Activated naive CD8-positive, alpha-beta T cell treated with anti-CD3 and anti-CD28 coated beads, Interleukin-2, amount 50 U/mL, for 24 hours (primary cell): ENCODE measurements at regions not wholly inside any gene's neighbourhood (a gene's known extent, or its start where the extent isn't known, plus 50 kb on each side); places are given as distances from the start of the nearest gene placed in this dataset.

ENCODE experiments used
- ATAC-seq: fragments of 150-1000 bp; cut with Tn5 transposase; one replicate; pipeline ENCODE4 v1.10.0; 2021
- DNase-seq: peaks from one replicate; pipeline ENCODE4 v3.0.0; 2021
- H3K27ac Mint-ChIP-seq: one replicate; pipeline ENCODE4 v1.8.0; 2021; ENCODE audit warnings: mild to moderate bottlenecking, mixed read lengths
- H3K27me3 Mint-ChIP-seq: one replicate; pipeline ENCODE4 v1.8.0; 2021; ENCODE audit warnings: mixed read lengths
- H3K36me3 Mint-ChIP-seq: one replicate; pipeline ENCODE4 v1.8.0; 2021; ENCODE audit warnings: low read depth, mixed read lengths
- H3K4me1 Mint-ChIP-seq: one replicate; pipeline ENCODE4 v1.8.0; 2021; ENCODE audit warnings: mixed read lengths
- H3K4me3 Mint-ChIP-seq: one replicate; pipeline ENCODE4 v1.8.0; 2021; ENCODE audit warnings: mild to moderate bottlenecking, moderate library complexity, mixed read lengths
- H3K9me3 Mint-ChIP-seq: one replicate; pipeline ENCODE4 v1.8.0; 2021; ENCODE audit warnings: mixed read lengths

DNA sequence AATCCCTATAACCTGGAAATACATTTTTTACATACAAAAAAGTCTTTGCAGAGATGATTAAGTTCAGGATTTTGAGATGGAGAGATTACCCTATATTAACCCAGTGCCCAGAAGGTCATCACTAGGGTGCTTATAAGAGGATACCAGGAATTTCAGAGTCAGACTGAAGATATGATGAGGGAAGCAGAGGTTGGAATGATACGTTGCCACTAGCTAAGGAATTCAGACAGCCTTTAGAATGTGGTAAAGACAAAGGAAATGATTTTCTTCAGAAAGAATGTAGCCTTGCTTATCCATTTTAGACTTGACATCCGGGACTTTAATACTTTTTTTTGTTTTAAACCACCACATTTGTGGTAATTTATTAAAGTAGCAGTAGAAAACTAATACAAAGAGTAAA lies 2176.8 kb upstream of the C9orf72 start:
- Mint-ChIP-seq H3K9me3 (peaks cover 2% of the 10 kb centered on the region), H3K27ac (no peak overlapping the region)

DNA sequence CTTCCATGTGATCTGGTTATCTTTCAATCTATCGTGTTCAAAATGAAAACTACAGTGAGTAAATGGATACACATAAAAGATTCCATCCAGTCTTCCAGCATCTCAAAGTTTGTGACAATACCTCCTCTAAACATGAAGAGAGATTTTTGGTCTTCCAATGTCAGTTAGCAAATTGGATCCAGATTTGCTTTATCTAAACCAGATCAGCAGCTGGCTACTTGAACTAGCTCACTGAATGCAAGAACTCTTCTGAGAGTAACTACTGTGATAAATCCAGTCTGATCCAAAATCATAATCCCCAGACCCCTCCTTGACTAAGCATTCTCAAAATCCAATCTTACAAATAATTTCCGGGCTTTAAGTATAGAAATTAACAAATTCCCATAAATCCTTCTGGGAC lies 2177.9 kb upstream of the C9orf72 start:
- no peak for DNase-seq
- H3K27me3 Mint-ChIP-seq, result no peaks in the 10 kb centered on the region
- no peak overlapping the region for H3K27ac Mint-ChIP-seq
- H3K36me3 Mint-ChIP-seq, result no peaks in the 10 kb centered on the region
- no peaks in the 10 kb centered on the region for H3K4me1 Mint-ChIP-seq
- ATAC-seq, result no peak
- H3K9me3 Mint-ChIP-seq, result no peaks in the 10 kb centered on the region
- no peak overlapping the region for H3K4me3 Mint-ChIP-seq

More for the DNA sequence above, 2176.8 kb upstream of the C9orf72 start:
- no peaks in the 10 kb centered on the region for H3K27me3 Mint-ChIP-seq
- no peaks in the 10 kb centered on the region for H3K36me3 Mint-ChIP-seq
- ATAC-seq, result no peak
- DNase-seq, result no peak
- no peaks in the 10 kb centered on the region for H3K4me1 Mint-ChIP-seq
- H3K4me3 Mint-ChIP-seq, result no peak overlapping the region

DNA sequence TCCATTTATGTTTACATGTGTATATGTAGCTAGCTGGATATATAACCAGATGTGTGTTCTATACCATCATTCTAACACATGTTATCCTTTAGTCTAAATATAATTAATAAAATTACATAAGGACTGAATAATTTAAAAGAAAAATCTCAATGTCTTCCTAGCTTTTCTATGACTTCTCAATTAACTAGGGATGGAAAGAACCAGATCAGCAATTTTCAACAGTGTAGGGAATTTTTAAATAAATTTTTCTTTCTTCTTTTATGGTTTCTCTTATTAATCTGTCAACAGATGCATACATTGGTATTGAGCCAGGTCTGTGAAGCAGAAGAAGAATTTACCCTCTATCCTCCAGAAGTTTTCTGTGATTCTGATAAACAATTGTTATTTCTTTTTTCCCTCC lies 2180.4 kb upstream of the C9orf72 start:
- Mint-ChIP-seq H3K4me3 (no peak overlapping the region), H3K36me3 (no peaks in the 10 kb centered on the region), H3K4me1 (no peaks in the 10 kb centered on the region), H3K9me3 (no peaks in the 10 kb centered on the region), H3K27me3 (no peaks in the 10 kb centered on the region), H3K27ac (no peak overlapping the region)
- no peak for ATAC-seq
- DNase-seq, result no peak

DNA sequence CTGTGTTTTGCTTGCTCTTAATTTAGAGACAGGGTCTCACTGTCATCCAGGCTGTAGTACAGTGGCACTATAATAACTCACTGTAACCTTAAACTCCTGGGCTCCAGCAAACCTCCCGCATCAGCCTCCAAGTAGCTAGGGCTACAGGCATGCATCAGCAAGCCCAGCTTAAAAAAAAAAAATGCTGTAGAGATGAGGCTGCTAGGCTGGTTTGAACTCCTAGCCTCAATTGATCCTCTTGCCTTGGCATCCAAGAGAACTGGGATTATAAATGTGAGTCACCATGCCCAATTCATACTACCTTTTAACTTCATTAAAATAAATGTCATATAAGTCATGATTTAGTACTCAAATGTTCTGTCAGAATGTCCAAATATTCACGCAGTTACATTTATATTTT lies 2195.7 kb upstream of the C9orf72 start:
- no peak overlapping the region for H3K4me3 Mint-ChIP-seq
- peaks cover 8% of the 10 kb centered on the region for H3K9me3 Mint-ChIP-seq
- ATAC-seq, result no peak
- no peak for DNase-seq
- no peaks in the 10 kb centered on the region for H3K36me3 Mint-ChIP-seq
- no peaks in the 10 kb centered on the region for H3K27me3 Mint-ChIP-seq
- H3K4me1 Mint-ChIP-seq, result no peaks in the 10 kb centered on the region
- no peak overlapping the region for H3K27ac Mint-ChIP-seq

DNA sequence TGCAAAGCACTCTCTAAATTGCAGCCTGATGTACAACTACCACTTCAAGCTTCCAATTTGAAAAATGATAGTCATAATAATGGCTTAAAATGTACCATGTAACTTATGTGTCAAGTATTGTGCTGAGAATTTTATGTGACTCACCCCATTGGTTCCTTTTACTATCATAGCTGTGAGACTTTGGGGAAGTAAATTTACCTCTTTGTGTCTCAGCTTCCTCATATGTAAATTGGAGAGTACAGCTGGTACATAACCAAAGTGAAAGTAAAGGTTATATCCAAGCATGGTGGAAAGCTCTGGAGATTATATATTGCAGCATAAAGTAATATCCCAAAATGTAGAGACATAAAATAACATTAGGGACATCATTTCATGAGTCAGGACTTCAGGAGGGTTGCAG lies 2200.4 kb upstream of the C9orf72 start:
- H3K36me3 Mint-ChIP-seq, result no peaks in the 10 kb centered on the region
- H3K4me3 Mint-ChIP-seq, result no peak overlapping the region
- H3K27ac Mint-ChIP-seq, result no peak overlapping the region
- H3K9me3 Mint-ChIP-seq, result peaks cover 3% of the 10 kb centered on the region
- no peak for ATAC-seq
- H3K27me3 Mint-ChIP-seq, result no peaks in the 10 kb centered on the region
- no peaks in the 10 kb centered on the region for H3K4me1 Mint-ChIP-seq
- no peak for DNase-seq

DNA sequence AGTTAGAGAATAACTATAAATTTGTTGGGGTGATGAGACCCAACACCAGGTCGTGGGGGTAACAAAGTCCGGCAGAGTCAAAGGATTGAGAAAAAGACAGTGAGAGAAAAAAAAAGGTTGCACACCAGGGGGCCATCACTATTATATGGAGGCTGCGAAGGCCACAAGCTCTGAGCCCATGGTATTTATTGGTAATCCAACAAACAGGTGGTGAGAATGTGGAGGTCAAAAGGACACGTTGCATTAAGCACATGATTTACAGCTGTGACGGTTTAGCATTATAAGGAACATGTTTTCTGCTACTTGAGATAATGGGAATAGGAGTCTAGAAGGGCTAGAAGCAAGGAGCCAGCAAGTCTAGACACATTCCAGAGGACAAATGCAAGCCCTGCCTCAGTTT lies 2202.2 kb upstream of the C9orf72 start:
- Mint-ChIP-seq H3K36me3 (no peaks in the 10 kb centered on the region), H3K4me3 (no peak overlapping the region)
- no peak for DNase-seq

DNA sequence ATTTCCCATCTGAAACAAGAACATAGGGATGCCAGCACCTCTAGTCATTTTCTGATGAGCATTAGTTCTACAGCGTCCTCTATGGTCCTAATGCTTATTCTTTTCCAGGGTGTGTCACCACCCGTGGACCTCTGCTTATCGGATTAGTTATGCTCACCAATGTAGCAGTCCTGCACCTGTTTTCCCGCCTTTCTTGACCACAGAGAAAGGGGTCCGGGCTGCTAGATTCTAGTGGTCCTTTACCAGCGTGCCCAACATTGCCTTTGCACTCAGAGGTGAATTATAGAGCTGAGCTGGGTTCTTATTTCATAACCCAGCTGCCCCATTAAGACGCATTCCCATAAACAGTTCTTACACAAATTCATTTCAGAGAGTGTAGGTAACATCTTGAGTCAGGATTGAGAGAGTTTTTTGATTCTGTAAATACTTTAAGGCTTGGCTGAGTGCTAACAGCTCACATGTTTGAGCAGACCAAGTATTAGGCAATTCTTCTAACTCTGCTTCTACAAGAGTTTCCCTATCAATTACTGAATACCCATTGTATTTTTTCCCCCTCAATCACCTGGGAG lies 2205.1 kb upstream of the C9orf72 start:
- no peak overlapping the region for H3K4me3 Mint-ChIP-seq
- no peaks in the 10 kb centered on the region for H3K4me1 Mint-ChIP-seq
- H3K27me3 Mint-ChIP-seq, result no peaks in the 10 kb centered on the region
- no peak for DNase-seq
- no peaks in the 10 kb centered on the region for H3K36me3 Mint-ChIP-seq
- peaks cover 5% of the 10 kb centered on the region for H3K9me3 Mint-ChIP-seq
- H3K27ac Mint-ChIP-seq, result no peak overlapping the region
- ATAC-seq, result no peak

More for the DNA sequence above, 2202.2 kb upstream of the C9orf72 start:
- ATAC-seq, result no peak
- no peaks in the 10 kb centered on the region for H3K9me3 Mint-ChIP-seq
- no peaks in the 10 kb centered on the region for H3K27me3 Mint-ChIP-seq
- H3K4me1 Mint-ChIP-seq, result no peaks in the 10 kb centered on the region
- H3K27ac Mint-ChIP-seq, result no peak overlapping the region

DNA sequence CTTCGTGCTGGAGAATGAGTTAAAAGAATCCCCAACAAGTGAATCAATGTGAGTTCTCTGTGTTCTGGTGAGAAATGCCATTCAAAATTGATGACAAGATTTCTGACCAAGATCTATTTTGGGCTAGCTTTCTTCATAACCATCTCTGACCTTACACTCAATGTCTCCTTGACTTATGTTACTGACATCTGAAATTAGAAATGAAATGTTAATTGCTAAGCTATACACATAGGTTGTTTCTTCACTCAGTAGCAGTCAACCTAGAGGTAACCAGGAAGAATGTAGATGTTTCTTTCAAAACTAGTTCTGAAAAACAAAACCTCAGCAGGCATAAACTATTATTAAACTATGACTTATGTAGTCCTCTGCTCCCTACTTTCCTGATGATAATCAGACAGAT lies 2220.7 kb upstream of the C9orf72 start:
- Mint-ChIP-seq H3K27ac (no peak overlapping the region), H3K27me3 (no peaks in the 10 kb centered on the region), H3K4me1 (no peaks in the 10 kb centered on the region), H3K9me3 (no peaks in the 10 kb centered on the region), H3K36me3 (no peaks in the 10 kb centered on the region), H3K4me3 (no peak overlapping the region)
- no peak for ATAC-seq
- DNase-seq, result no peak

DNA sequence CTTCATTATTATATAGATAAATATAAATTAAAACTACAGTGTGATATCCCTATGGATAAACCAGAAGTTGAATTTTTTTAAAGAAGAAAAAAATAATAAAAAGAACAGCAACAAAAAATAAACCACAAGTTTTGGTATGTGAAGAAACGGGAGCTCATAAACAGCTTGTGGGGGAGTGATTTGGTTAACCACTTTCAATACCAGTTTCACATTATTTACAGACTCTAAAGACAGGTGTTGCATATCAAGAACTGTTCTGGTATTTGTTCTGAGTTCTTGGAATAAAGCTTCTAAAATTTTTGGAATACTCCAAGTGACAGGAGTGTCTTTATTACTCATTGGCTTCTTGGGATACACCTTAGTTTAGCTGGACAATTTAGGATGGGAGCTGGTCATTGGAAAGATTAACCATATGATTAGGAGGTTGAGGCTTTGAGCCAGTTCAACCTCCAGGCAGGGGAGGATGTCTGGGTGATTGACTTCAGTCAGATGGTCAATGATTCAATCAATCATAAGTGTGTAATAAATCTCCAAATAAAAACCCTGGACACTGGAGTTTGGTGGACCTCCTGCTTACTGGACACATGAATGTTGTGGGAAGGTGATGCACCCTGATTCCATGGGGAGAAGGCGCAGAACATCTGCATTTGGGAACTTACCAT lies 2223.1 kb upstream of the C9orf72 start:
- no peaks in the 10 kb centered on the region for H3K9me3 Mint-ChIP-seq
- no peaks in the 10 kb centered on the region for H3K36me3 Mint-ChIP-seq
- no peak for ATAC-seq
- DNase-seq, result no peak
- no peak overlapping the region for H3K27ac Mint-ChIP-seq
- no peaks in the 10 kb centered on the region for H3K27me3 Mint-ChIP-seq
- H3K4me3 Mint-ChIP-seq, result no peak overlapping the region
- H3K4me1 Mint-ChIP-seq, result no peaks in the 10 kb centered on the region

DNA sequence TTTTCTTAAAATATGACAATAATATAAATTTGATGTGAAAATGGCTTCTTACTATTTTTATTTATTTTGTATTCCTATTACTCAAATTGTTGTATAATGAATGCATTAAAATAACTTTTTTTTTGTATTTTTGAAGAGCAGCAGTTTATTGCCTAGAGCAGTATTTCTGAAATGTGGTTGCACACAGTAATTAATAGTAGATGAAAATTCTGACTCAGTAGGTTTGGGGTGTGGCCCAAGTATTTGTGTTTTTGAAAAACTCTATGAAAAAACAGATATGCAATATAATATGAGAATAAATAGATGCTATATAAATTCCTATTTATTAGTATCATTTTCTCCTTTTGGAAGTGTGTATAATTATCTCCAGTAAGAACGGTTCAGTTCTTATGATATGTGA lies 2225.3 kb upstream of the C9orf72 start:
- H3K27ac Mint-ChIP-seq, result no peak overlapping the region
- no peak overlapping the region for H3K4me3 Mint-ChIP-seq
- no peaks in the 10 kb centered on the region for H3K27me3 Mint-ChIP-seq
- DNase-seq (no peak), ATAC-seq (no peak)
- H3K9me3 Mint-ChIP-seq, result no peaks in the 10 kb centered on the region
- no peaks in the 10 kb centered on the region for H3K4me1 Mint-ChIP-seq
- no peaks in the 10 kb centered on the region for H3K36me3 Mint-ChIP-seq

DNA sequence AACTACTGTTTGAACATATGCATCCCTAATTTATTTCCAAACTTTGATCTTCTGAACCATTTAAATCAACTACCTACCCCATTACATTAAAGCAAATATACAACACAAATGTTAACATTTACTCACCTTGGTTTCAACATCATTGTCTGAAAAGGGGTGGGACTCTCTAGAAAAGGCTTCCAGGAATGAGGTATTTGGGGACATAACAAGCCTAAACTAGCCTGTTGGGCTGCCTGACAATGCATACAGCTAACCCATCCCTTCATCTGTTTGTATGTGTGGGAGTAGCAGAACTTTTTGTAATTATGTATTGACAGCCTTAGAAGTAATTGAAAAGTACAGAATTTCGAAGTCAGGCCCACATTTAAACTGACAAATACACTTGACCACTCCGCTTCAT lies 2225.9 kb upstream of the C9orf72 start:
- H3K36me3 Mint-ChIP-seq, result no peaks in the 10 kb centered on the region
- H3K4me1 Mint-ChIP-seq, result no peaks in the 10 kb centered on the region
- ATAC-seq (no peak), DNase-seq (no peak)
- no peak overlapping the region for H3K27ac Mint-ChIP-seq
- no peak overlapping the region for H3K4me3 Mint-ChIP-seq
- no peaks in the 10 kb centered on the region for H3K27me3 Mint-ChIP-seq
- no peaks in the 10 kb centered on the region for H3K9me3 Mint-ChIP-seq

DNA sequence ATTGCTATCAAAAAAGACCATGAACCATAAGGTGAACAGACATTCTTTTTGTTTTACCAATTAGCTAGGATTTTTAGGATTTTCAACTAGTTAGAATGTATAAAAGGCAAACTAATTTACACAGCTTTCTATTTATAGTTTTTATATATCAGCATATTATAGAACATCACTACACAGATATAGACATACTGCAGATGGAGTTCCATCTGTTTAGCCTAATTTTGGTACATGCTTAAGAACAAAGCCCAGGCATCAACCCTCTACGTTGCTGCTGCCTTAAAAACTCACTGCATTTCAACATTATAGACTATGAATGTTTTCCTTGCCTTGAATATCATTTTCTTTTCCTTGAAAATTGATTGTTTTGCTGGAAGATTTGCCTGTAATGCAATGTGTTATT lies 2227.5 kb upstream of the C9orf72 start:
- Mint-ChIP-seq H3K27ac (no peak overlapping the region), H3K4me1 (no peaks in the 10 kb centered on the region), H3K36me3 (no peaks in the 10 kb centered on the region), H3K27me3 (no peaks in the 10 kb centered on the region), H3K4me3 (no peak overlapping the region), H3K9me3 (no peaks in the 10 kb centered on the region)
- DNase-seq (no peak), ATAC-seq (no peak)

DNA sequence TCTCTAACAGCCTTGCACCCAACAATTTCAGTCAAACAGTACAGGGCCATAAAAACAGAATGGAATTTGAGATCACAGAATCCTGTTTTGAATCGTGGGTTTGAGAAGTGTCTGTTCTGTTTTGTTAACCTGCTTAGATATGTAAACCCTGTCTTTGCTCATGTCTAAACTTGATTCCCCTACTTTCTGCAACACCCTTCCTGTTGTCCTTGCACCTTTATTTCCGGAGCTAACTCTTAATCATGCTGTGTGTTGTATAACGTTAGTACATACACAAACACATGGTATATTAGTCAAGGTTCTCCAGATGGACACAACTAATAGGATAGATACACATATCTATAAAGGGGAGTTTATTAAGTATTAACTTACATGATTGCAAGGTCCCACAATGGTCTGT lies 2229.2 kb upstream of the C9orf72 start:
- no peaks in the 10 kb centered on the region for H3K27me3 Mint-ChIP-seq
- ATAC-seq (no peak), DNase-seq (no peak)
- no peaks in the 10 kb centered on the region for H3K36me3 Mint-ChIP-seq
- H3K4me3 Mint-ChIP-seq, result no peak overlapping the region
- no peaks in the 10 kb centered on the region for H3K9me3 Mint-ChIP-seq
- no peaks in the 10 kb centered on the region for H3K4me1 Mint-ChIP-seq
- no peak overlapping the region for H3K27ac Mint-ChIP-seq

DNA sequence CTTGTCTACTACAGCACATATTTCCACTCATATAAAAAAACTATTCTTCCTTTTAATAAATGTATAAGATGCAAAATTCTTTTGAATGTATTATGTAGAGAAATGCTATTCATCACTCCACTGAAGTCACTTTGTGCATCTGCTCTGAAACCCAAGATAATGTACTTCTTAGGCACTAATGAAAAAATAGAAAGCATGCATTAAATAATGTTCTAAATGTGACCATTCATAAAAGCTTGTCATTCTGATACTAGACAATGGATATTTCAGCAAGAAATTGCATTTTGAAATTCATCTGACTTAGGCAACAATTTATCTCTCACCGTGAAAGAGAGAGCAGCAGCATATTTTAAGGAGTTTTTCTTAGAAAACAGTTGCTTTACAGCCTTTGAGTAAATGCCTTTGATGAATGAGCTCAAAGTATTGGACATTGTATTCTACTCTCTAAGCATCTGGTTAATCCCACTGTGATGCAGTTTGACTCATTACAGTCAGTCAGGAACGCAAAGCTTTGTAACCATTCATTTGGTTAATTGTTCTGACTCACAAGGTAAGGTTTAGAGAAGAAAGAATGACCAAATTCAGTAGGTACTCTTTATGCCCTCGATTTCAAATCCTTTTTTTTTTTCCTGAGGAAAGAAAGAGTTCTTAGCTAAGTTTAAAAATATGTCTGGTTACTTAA lies 2233.8 kb upstream of the C9orf72 start:
- no peaks in the 10 kb centered on the region for H3K36me3 Mint-ChIP-seq
- no peaks in the 10 kb centered on the region for H3K27me3 Mint-ChIP-seq
- H3K4me3 Mint-ChIP-seq, result no peak overlapping the region
- H3K27ac Mint-ChIP-seq, result no peak overlapping the region
- peaks cover 20% of the 10 kb centered on the region for H3K9me3 Mint-ChIP-seq
- H3K4me1 Mint-ChIP-seq, result no peaks in the 10 kb centered on the region
- ATAC-seq (no peak), DNase-seq (no peak)

DNA sequence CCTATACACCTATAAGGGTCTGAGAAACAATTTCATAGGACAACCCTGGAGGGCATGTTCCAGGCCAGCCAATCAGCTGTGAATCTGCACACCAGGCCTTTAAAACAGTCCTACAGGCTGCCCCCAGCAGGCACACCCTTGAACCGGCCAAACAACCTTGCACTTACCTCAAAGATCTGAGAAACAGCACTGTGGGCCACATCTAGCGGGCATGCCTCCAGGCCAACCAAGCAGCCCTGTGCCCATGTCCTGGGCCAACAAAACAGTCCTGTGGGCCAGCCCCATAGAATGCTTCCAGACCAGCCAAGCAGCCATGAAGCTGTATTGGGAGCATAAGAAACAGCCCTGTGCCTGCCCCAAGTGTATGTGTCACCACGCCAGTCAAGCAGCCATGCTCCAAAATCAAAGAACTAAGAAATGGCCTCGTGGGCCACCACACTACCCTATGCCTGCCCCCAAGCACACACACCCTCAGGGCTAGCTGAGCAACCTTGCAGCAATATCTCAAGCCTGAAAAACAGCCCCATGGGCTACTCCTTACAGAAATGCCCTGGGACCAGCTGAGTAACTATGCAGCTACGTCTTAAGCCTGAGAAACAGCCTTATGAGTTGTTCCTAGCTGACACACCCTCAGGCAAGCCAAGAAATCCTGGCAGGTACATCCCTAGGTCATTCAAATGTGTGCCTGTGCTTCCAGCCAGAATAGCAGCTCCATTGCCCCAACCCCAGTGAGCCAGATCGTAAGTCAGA lies 2243.8 kb upstream of the C9orf72 start:
- no peak for ATAC-seq
- Mint-ChIP-seq H3K4me3 (no peak overlapping the region), H3K9me3 (peaks cover 28% of the 10 kb centered on the region), H3K36me3 (no peaks in the 10 kb centered on the region), H3K27me3 (no peaks in the 10 kb centered on the region), H3K4me1 (no peaks in the 10 kb centered on the region), H3K27ac (no peak overlapping the region)
- DNase-seq, result no peak
